Stimulated activated CD8-positive, alpha-beta memory T cell treated with anti-CD3 and anti-CD28 coated beads, Interleukin-7, amount 100 ng/mL, for 24 hours (primary cell): ENCODE measurements at regions not wholly inside any gene's neighbourhood (a gene's known extent, or its start where the extent isn't known, plus 50 kb on each side); places are given as distances from the start of the nearest gene placed in this dataset.
"Not testable (repeated sequence)": the region's sequence is repeated elsewhere in the genome, so short reads cannot be mapped to it uniquely, and the experiment has no call there.

Experiments
- DNase-seq: peaks from one replicate; pipeline ENCODE4 v3.0.0-alpha.2; 2020; ENCODE audit warnings: low read depth

DNA sequence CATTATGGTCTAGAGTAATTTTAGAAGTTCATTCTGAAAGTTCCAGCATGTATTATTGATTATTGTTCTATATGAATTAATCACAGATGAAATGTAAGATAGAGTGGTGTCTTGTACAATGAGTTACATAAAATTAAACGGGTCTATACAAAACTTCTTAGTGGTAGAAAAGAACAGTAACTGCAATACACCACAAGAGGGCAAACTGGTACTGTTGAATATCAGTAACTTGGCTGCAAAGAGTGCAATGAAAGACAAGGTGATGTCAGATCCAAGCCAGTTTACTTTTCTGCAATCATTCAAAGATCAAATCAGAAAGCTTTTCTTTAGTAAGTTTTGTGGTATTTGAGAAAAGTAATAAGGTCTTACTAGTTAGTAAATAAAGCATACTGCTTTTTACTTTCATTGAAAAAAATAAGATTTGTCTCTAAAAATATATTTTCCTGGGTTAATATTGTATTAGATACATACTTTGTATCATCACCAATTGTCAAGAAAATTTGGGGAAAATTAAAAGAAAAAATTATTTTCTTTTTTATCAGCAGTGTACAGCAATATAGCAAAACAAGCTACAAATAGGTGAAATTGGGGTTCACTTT, 66.4 kb upstream of the BTG3 start:
- DNase-seq, result no peak

DNA sequence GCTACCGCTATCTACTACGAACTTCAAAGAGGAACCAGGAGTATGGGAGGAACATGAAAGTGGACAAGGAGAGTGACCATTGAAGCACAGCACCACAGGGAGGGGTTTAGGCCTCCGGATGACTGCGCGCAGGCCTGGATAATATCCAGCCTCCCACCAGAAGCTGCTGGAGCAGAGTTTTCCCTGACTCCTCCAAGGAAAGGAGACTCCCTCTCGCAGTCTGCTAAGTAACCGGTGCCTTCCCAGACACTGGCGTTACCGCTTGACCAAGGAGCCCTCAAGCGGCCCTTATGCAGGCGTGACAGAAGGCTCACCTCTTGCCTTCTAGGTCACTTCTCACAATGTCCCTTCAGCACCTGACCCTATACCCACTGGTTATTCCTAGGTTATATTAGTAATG, 64.2 kb upstream of the BTG3 start:
- DNase-seq, result not testable (repeated sequence)

DNA sequence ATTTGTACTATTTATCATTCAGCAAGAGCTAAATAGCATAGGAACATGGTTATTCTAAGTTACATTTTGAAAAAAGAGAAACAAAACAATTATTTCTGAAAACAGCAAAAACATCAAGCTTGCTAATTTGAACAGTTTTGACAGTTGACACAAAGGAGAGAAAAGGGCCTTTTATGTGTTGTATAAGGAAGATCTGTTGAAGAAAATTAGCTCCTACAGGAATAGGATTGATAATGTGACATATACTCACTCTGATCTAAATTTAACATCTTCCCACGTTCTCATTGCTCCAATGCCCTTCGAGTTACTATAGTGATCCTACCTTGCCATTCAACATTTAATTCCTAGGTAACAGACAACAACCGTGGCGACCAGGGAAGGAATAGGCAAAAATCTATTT, 61.4 kb upstream of the BTG3 start:
- no peak for DNase-seq

DNA sequence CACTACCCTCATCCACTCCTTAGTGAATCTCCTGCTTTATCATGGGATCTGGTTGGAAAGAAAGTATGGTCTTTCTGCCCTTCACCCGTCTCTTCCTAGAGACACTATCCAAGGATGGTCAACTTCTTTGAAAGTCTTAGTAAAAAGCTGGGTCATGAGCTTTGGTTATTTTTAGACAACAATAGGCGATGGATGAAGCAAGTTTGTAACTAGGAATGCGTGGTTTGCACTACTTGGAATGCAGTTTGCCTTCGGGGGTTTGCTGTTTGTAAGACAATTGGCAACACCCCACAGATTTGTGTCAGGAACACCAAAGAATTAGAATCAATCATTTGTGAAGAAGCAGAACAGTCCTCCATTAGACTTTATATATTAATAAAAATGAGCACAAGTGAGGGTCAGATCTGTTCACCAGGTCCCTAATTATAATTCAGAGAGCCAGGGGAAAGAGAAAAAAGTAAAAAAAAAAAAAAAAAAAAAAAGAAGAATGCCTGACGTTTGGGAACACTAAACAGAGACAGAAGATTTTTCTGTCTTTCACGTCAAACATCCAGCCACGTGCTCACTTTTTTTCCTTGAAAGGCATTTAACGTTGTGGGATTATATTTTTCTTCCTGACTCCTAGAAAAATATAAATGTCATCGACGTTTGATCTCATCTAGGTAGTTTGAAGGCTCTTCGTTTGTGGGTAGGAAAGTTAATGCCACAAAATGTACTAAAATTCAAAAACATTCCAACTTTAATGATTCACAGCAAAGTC, 60.7 kb upstream of the BTG3 start:
- DNase-seq, result no peak

DNA sequence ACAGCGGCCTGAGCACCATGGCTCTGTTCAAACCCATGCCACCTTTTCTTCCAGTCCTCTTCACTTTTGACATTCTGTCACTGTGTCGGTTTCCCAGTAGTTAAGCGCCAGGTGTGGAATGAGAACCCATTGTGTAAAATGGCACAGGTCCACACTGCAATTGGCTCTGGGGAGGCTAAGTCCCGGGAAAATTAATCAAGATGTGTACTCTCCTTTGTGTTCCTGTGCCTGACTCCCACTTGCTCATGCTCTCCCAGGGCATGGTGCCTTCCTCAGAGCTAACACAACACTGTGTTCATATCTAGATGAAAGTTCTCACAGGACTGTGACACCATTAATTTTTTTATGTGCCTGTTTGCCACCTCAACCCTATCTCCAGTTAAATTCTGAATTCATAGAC, 59.0 kb upstream of the BTG3 start:
- DNase-seq, result no peak

DNA sequence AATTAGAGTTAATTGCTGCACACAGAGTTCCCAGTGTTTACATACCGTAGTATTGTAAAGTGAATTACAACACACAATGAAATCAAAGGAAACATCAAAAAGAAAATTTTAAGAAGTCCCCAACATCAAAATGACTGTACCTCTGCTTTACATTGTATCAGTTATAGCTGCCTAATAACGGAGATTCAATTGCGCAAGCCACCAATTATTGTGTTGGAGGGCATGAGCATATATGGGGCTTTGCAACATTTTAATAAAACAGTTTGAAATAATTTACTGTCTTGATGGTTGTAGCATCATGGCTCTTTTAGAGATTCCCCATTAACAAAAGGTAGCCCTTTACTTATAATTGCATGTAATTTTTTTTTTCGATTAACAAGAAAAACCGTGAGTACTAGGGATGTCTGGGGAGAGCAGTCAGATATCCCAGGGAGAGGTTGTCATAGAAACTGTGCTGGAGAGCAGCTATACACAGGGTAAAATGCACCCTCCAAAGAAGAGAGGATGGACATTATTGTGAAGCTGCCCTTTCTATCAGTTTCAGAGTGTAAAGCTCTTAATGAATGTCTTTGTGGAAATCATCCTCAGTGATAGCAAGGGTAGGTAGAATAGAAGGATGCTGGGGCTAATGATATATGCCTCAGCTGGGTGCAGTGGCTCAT, 55.9 kb upstream of the BTG3 start:
- no peak for DNase-seq

DNA sequence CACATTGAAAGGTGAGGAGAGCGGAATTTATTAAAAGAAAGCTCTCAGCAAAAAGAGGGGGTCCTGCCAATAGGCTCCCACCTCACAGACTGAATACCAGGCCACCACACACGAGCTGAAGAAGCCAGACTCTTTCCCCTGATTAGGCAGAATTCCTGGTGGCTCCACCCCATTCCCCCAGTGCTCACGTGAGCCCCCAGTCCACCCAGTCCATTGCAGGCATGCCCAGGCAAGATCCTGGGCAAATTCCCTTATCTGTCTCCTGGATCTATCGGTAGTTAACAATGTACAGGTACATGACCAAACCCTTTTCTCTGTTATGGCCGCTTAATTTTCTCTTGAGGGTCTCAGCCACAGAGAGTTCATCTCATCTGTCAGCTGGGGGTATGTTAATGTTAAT, 54.6 kb upstream of the BTG3 start:
- no peak for DNase-seq
